ENCODE measurements at regions not wholly inside any gene's neighbourhood (a gene's known extent, or its start where the extent isn't known, plus 50 kb on each side); places are given as distances from the start of the nearest gene placed in this dataset.

DNA sequence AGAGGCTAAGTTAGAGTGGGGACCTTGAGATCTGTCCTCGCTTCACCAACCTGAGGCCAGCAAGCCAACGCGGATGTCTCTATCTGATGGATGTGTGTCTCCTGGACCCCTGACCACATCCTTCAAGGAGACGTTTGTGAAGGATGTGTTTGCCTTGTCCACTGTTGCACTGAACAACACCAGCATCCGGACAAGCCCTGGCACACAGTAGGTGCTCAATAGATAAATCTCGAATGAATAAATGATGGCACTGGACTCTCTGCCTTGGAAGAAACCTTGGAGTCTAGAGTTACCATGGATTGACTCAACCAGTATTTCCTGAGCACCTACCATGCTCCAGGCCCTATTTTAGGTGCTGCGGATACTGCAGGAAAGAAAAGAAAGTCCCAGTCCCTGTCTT lies 97.7 kb upstream of the PTPN1 start:
- DNase-seq, result no peak

DNA sequence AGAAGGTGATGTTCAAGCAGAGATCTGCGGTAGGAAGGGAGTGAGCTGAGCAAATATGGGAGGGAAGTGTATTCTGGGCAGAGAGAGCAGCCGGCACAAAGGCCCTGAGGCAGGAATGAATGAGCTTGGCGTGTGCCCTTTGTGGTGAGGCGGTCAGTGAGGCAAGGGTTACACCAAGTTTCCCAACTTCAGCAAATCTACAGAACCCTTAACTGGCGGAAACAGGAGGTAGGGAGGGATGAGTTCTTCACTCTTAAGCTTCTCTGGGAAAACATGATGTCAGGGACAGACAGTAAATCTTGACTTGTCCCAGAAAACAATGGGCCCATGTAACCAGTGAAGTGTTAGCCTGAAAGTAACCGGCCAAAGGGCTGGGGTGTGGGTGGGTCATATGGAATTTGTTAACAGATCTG lies 97.1 kb upstream of the PTPN1 start:
- no peak for DNase-seq

DNA sequence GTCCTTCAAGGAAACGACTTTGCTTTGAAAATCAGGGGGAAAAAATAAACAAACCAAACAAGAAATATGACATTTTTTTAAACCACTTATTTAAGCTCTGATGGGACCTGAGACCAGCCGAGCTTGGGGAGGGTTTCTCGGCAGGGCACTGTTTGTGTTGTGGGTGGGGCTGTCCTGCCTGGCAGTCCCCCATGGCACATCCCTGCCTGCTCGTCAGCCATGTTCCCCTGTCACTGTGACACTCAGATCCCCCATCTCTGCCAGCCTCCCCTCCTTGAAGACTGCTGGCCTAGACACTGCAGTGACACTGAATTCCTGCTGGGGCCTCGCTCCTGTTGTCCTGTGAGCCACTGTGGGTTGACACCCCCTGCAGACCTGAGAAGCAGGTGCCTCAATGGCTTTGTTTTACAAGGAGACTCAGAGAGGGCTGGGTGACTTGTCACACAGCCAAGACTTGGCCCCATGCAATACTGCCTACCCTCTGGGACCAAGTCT lies 95.1 kb upstream of the PTPN1 start:
- no peak for DNase-seq

DNA sequence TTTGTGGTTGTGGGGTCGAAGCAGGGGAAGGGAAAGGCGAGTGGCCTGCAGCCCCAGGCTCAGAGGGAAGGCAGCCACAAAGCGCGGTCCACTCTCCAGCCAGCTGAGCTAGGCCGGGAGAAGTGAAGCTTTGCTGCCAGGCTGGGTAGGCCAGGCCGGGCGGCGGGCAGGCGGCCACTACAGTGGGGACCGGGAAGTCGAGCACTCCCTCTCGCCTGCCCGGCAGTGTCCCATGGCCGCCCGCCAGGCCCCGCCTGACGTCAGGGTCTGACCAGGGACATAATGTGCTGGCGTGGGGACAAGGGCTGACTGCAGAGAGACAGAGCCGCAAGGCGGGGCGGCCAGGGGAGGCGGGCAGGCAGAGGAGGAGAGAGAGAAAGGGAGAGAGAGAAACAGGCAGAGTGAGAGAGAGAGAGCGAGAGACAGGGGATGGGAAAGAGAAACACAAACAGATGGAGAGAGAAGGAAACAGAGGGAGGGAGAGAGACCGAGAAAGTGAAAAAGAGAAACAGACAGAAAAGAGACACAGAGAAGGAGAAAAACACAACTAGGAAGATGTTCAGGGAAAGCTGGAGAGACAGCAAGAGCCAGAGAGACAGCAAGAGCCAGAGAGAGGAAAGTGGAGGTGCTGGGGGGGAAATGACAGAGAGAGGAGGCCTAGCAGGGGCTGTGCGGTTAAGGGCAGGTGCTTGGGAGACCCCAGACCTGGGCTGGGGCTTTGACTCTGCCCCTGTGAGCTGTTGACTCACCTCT lies 94.5 kb upstream of the PTPN1 start:
- no peak for DNase-seq

DNA sequence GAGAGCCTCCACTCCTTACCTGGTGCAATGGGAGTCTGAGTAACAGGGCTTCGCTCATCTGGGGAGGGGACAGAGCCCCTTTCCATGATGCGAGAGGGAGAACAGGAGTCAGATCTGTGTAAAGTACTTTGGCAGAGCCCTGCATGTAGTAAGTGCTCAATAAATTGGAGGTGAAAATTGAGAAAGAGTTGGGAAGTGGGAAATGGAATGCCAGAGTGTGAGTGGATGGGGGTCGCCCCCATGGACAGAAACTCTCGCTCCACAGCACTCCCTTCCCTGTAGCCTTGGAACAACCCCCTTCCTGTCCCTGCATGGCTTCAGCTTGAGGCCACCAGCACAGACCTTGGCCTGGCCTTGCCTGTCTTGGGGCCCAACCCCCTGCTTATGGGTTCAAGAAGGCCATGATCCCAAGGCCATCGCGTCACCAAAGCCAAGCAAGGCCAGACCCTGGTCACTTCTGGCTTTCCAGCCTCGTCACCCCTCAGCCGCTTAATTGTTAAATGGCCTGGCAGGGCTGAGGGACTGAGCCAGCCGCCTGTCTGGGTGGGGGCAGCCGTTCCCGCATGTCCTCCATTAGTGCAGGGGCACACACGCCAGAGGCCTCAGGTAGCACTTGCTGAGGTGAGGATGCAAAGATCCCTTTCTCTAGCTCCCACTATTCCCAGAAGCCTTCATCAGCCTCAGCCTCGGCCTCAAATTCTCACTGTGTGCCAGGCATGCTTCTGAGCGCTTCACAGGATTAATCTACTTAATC lies 93.7 kb upstream of the PTPN1 start:
- DNase-seq, result no peak

DNA sequence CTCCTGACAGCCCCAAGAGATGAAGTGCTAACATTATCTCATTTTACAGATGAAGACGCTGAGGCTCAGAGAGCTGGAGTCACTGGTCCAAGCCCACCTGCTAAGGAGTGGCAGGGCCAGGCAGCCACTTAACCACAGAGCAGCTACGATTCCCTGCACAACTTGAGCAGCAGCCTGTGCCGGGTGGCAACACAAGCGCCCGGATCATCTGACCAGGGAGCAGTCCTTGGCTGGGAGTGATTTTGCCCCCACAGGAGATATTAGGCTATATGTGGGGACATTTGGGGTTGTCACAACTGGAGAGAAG lies 93.2 kb upstream of the PTPN1 start:
- no peak for DNase-seq

DNA sequence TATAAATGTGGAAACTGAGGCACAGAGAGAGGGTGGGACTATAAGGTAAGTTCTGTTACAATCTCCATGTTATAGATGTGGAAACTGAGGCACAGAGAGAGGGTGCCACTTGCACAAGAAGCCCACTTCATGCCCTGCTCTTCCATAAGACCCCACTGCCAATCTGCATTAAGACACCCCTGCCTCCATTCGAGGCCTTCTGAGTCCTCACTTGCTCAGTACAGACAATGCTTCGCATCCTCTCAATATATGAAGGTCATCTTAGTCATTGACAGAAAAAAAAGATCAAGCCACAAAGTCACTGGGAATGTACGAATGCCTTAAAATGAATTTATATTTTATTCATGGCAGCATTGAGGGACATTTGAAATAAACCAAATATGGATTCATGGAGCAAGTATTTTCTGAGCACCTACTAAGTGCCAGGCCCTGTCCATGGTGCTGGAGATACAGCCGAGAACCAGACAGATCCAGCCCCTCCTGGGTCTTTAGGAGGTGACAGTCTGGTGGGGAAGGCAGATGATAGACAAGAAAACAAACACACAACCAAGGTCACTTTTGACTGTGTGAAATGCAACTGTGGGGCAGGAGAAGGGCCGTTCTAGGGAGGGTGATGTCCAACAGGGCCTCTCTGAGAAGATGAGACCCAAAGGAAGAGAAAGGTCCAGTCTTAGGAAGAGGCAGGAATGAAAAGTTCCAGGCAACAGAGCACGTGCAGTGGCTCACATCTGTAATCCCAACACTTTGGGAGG lies 92.5 kb upstream of the PTPN1 start:
- no peak for DNase-seq

DNA sequence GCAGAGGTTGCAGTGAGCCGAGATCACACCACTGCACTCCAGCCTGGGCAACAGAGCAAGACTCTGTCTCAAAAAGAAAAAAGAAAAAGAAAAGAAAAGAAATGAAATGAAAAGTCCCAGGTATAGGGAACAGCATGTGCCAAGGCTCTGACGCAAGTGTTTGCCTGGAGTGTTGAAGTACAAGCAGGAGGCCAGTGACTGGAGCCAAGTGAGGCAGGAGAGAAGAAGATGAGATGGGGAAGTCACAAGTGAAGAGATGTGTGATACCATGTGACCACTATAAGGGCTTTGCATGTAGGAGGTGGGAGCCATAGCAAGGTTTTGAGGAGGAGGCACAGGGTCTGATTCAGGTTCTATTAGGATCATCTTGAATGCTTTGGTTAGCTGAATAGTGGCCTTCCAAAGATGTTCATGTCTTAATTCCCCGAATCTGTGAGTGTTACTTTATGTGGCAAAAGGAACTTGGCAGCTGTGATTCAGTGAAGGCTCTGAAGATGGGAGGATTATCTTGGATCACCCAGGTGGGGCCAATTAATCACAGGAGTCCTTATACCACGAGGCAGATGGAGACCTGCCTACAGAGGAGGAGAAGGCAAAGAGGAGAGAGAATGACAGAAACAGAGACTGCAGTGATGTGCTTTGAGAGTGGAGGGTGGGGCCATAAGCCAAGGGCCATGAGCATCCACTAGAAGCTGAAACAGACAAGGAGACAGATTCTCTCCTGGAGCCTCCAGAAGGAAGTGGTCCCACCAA lies 91.1 kb upstream of the PTPN1 start:
- no peak for DNase-seq

DNA sequence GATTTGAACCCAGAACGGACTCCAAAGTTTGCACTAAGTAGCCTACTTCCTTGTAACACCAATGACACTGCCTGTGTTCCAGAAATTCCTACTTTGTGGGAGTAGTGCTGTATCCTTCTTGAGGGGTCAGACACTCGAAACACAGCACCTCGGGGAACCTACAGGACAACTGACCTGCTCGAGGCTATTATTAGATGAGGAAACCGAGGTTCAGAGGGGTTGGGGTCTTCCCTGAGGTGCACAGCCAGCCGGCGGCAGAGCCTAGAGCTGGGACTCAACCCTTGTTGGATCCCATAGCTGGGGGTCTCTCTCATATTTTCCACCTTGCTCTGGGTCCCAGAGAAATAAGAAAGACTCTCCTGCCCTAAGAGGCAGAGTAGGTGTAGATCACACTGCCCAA lies 89.8 kb upstream of the PTPN1 start:
- no peak for DNase-seq

DNA sequence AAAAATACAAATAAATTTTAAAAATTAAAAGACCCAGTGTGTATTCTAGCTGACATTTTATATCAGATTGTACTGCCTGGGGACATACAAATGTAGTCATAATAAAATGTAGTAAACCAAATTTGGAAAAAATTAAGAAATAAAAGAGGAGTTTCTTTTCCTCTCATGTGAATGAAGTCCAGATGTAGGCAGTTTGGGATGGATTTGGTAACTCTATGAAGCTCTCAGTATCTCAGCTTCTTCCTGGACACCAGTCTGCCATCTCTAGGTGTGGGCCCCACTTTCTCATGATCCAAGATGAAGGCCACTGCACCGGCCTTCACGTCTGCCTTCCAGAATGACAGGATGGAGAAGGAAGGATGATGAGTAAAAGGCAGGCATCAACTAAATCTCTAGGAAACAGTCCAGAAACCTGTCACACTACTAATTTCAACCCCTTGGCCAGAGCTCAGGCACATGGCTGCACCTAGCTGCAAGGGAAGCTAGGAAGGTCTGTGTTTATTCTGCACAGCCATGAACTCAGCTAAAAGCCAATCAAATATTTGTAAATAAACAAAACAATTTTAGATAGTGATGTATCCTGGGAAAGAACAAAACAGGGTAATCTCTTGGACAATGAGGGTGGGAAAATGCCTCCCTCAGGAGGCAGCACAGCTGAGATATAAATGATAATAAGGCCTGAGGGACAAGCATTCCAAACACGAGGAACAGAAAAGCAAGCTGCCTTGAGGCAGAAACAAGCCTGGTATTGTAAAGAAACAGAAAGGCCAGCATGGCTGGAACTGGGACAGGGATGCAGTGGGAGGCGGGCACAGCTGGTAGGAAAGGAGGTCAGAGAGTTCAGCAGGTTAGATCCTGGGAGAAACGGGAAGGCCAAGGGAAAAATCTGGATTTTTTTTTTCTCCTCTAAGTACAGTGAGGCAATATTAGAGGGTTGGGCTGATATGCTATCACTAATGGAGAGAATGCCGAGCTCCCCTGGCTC lies 88.5 kb upstream of the PTPN1 start:
- no peak for DNase-seq

DNA sequence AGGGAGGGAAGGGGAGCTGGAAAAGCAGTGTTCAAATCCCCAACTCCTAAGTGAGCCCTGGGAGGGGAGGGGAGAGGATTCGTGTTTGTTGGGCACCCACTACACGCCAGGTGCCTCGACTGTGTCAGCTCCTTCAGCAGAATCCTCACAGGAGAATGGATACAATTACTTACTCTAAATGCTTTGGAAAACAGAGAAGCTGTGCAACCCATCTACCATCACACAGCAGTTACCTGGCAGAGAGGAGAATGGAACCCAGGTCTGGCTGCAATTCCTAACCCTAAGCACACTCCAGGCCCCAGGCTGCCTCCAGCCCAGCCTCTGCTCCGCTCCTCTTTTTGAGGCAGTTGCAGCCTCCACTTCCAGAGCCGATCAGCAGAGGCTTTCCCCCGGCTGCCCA lies 86.4 kb upstream of the PTPN1 start:
- DNase-seq, result no peak

DNA sequence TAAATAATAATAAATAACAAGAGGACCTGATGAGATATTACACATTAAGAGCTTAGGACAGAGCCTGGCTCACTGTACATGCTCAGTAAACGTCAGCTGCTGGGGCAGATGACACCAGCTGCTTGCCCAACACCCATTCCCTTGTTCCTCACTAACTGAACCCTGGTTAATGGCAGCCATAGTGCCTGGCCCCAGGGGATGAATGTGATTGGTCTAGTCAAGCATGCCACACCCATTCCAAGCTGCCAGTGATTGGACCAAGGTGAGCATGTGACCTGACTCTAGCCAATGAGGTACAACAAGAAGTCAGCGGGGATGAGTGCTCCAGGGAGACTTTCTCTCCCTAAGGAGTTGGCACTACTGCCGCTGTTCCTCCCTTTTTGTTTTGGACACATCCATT lies 85.1 kb upstream of the PTPN1 start:
- DNase-seq, result no peak

DNA sequence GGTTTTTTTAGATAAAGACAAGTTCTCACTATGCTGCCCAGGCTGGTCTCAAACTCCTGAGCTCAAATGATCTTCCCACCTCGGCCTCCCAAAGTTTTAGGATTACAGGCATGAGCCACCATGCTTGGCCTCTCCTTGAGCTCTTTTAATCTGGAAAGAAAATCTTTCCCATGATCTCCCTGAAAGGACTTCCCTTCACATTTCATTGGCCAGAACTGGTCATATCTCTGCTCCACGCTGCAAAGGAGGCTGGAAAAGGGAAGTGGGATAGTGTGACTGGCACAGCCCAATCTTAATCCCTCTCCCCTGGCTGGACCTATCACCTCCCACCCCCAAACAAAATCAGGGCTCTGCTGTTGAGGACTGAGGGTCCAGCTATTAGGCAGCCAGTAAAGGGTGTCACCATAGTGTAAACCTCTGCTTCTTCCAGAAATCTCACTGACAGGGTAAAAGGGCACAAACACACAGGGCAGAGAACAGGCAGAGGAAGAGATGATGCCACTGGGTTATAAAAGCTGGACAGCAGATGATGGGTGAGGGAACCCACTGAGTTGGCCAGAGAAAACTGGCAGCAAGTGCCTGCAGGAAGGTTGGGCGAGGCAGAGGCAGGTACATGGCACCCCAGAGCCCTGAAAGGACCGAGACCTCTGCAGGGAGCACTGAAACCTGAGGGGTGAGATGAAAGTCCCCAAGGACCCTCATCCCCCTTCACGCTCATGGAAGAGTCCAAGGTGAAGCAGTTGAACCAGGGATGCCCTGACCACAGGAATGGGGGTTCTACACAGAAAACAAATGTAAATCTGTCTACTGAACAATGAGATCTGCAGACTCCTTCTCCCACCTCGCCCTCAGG lies 83.1 kb upstream of the PTPN1 start:
- no peak for DNase-seq

DNA sequence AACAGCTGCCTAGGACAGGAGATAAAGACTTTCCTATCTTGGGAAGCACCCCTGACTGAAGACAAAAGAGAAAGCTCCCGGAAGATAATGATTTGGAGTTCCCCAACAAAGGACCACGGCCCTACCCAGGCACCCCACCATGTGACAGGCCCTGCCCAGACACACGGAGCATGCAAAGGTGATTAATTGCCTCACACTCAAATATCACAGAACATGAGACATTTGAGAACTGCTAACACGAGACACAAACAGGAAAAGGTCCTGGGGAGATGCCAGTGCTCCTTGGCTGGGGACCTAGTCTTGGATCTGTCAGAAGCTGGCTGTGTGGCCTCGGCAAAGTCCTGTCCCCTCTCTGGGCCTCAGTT lies 82.5 kb upstream of the PTPN1 start:
- no peak for DNase-seq

DNA sequence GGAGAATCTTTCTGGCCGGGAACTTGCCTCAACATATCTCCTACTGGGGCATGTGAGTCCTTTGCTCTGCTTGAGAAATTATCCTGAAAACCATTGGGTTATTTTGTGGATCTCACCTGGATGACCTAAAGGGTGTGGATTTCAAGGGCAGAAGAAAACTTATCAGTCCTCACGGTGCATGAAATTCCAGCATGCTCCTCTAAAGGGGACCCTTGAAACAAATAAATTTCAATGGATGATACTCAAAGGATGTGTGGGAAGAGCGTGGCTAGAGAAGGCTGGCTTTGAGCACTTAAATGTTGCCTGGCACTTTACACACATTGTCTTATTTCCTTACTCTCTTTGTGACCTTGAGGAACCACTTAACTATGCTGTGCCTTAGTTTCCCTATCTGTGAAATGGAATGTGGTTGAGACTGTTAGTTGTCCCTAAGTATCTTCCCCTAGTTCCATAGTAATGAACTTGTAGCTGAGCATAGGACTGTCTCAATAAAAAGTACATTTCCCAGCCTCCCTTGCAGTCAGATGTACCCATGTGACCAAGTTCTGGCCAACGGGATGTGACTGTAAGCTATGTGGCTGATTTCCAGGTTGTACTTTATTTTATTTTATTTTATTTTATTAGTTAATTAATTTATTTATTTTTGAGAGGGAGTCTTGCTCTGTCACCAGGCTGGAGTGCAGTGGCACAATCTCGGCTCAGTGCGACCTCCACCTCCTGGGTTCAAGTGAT lies 81.9 kb upstream of the PTPN1 start:
- DNase-seq, result no peak

DNA sequence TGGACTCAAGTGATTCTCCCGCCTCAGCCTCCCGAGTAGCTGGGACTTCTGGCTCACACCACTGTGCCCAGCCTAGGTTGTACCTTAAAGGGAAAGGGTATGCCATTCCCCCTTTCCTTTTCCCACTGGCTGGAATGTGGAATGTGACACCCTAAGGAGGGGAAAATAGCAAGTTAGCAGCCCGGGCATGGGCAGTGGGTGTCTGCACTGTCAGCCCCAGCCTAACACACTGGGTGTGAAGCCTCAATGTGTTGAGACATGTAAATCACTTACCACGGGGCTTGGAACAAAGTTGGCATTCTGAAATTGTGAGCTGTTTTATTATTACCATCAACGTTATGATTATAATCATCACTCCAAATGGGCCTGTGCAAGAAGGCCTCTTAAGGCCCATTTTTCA lies 80.8 kb upstream of the PTPN1 start:
- no peak for DNase-seq

DNA sequence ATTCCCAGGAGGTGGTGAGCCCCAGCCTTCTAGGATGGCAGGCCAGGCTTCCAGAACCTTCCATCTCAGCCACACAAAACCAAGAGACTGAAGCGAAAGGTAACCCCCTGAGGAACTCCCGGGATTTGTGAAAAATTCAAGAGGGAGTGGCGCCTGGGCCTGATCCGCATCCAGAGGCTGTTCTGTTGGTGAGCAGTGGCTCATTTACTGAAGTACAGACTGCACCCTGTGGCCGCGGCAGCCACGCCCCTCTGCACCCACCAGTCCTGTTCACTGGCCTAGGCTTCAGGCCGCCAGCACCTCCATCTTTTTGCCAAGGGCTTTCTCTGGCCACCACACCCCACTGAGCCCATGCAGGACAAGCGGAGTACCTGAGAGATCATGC lies 79.1 kb upstream of the PTPN1 start:
- DNase-seq, result no peak

DNA sequence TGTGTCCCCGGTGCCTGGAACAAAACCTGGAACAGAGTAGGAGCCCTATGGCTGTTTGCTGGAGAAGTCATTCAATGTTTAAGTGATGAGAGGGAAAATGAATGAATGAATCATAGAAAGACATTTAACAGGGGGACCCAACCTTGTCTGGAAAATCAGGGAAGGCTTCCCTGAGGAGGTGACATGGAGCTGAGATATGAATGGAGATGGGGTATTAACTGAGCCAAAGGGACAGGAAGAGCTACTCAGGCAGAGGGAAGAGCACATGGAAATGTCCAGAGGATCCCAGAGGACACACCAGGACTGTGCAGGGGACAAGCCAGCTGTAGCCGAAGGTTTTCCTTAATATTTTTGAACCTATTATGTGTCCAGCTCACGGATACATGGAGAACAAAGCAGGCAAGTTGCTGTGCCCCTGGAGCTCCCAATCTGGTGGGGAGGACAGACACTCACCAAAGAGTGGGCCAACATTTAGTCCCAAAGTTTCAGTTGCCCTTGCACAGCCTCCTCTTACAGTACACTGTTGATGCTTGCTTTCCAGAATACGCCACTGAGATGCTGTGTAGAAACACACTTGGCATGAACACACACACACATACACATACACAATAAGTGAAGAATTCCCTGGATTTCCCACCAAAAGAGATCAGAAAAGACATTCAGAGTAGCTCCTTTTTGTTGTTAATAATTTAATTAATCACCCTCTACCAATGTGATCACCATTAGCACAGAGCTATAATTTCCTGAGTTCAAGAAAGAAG lies 77.0 kb upstream of the PTPN1 start:
- no peak for DNase-seq

DNA sequence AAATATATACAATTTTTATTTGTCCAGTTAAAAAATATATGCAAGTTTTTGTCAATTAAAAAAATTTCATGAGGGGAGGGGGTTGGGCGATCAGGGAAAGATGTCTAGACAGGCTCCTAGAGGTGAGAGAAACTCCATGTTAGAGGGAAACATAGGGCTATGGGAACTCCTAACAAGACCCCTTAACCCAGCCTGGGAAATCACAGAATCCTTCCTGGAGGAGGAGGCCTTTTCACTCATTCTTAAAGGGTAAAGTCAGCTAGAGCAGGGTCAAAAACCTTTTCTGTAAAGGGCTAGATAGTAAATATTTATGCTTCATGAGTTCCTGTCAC lies 75.9 kb upstream of the PTPN1 start:
- no peak for DNase-seq
